Liver (tissue), 8 donors: ENCODE measurements at regions not wholly inside any gene's neighbourhood (a gene's known extent, or its start where the extent isn't known, plus 50 kb on each side); places are given as distances from the start of the nearest gene placed in this dataset.

Source experiments
- DNase-seq: peaks from one replicate; pipeline ENCODE4 v3.0.0-alpha.2; 2017; ENCODE audit warnings: low spot score
- H3K27ac ChIP-seq, 2 donors: one replicate each; pipeline ENCODE4 v1.7.0; 2013; ENCODE audit warnings: inconsistent platforms in 2 of 2, low read length in 2 of 2, control low read depth in 1 of 2, low read depth in 1 of 2, mild to moderate bottlenecking in 1 of 2
- H3K27me3 ChIP-seq, 4 donors: one replicate each; pipeline versions ENCODE4 v1.6.1 to v1.7.0; 2013; ENCODE audit warnings: low read length in 3 of 4, inconsistent platforms in 1 of 4, mild to moderate bottlenecking in 1 of 4, moderate library complexity in 1 of 4; ENCODE audit not compliant: control insufficient read depth in 4 of 4, insufficient read depth in 4 of 4
- H3K36me3 ChIP-seq, 4 donors: one replicate each; pipeline versions ENCODE4 v1.6.1 to v1.7.0; 2013; ENCODE audit warnings: low read length in 3 of 4, mild to moderate bottlenecking in 3 of 4, low read depth in 1 of 4, moderate library complexity in 1 of 4; ENCODE audit not compliant: control insufficient read depth in 4 of 4, insufficient read depth in 3 of 4
- H3K4me1 ChIP-seq, 4 donors: one replicate each; pipeline versions ENCODE4 v1.6.1 to v1.7.0; 2013; ENCODE audit warnings: low read length in 3 of 4, mild to moderate bottlenecking in 3 of 4, moderate library complexity in 1 of 4; ENCODE audit not compliant: control insufficient read depth in 4 of 4, insufficient read depth in 4 of 4
- H3K4me3 ChIP-seq, 3 donors: one replicate each; pipeline versions ENCODE4 v1.6.1 to v1.7.0; 2013; ENCODE audit warnings: low read length in 3 of 3, control low read depth in 1 of 3, low read depth in 1 of 3, mild to moderate bottlenecking in 1 of 3
- H3K9ac ChIP-seq, 2 donors: one replicate each; pipeline ENCODE4 v1.7.0; 2013; ENCODE audit warnings: low read length in 2 of 2, mild to moderate bottlenecking in 2 of 2, moderate library complexity in 2 of 2, control low read depth in 1 of 2, low read depth in 1 of 2
- H3K9me3 ChIP-seq, 4 donors: one replicate each; pipeline versions ENCODE4 v1.6.1 to v1.7.0; 2013; ENCODE audit warnings: low read length in 3 of 4; ENCODE audit not compliant: control insufficient read depth in 4 of 4
- ATF3 ChIP-seq: IDR thresholded peaks from 2 replicates; pipeline ENCODE4 v1.6.1; 2016; ENCODE audit warnings: antibody characterized with exemption
- EGR1 ChIP-seq, 2 donors: IDR thresholded peaks; 2 replicates each; pipeline ENCODE4 v1.6.1; 2016 to 2018; ENCODE audit warnings: antibody characterized with exemption in 2 of 2, low read depth in 2 of 2
- FOXA2 ChIP-seq: IDR thresholded peaks from 2 replicates; pipeline ENCODE4 v1.6.1; 2016; ENCODE audit warnings: antibody characterized with exemption
- GABPA ChIP-seq, 2 donors: IDR thresholded peaks in 1 of 2; conservative IDR thresholded peaks in 1 of 2; 2 replicates each; pipeline ENCODE4 v1.6.1; 2016; ENCODE audit warnings: antibody characterized with exemption in 2 of 2, mild to moderate bottlenecking in 1 of 2, moderate library complexity in 1 of 2
- HNF4A ChIP-seq, 2 donors: conservative IDR thresholded peaks; 2 replicates each; pipeline ENCODE4 v1.6.1; 2016; ENCODE audit warnings: antibody characterized with exemption in 2 of 2, mild to moderate bottlenecking in 2 of 2
- HNF4G ChIP-seq: IDR thresholded peaks from 2 replicates; pipeline ENCODE4 v1.6.1; 2016; ENCODE audit warnings: antibody characterized with exemption
- JUND ChIP-seq, 2 donors: IDR thresholded peaks; 2 replicates each; pipeline ENCODE4 v1.6.1; 2016; ENCODE audit warnings: antibody characterized with exemption in 2 of 2
- NR2F2 ChIP-seq: IDR thresholded peaks from 2 replicates; pipeline ENCODE4 v1.6.1; 2016; ENCODE audit warnings: antibody characterized with exemption
- RAD21 ChIP-seq, 2 donors: IDR thresholded peaks; 2 replicates each; pipeline ENCODE4 v1.6.1; 2016; ENCODE audit warnings: antibody characterized with exemption in 2 of 2, mild to moderate bottlenecking in 2 of 2
- REST ChIP-seq: IDR thresholded peaks from 2 replicates; pipeline ENCODE4 v1.6.1; 2016; ENCODE audit warnings: antibody characterized with exemption, mild to moderate bottlenecking
- RXRA ChIP-seq, 2 donors: IDR thresholded peaks; 2 replicates each; pipeline ENCODE4 v1.6.1; 2017 to 2018; ENCODE audit warnings: antibody characterized with exemption in 2 of 2, mild to moderate bottlenecking in 1 of 2
- SP1 ChIP-seq: IDR thresholded peaks from 2 replicates; pipeline ENCODE4 v1.6.1; 2018; ENCODE audit warnings: antibody characterized with exemption, mild to moderate bottlenecking
- TAF1 ChIP-seq: conservative IDR thresholded peaks from 2 replicates; pipeline ENCODE4 v1.6.1; 2016; ENCODE audit warnings: antibody characterized with exemption, mild to moderate bottlenecking
- YY1 ChIP-seq: IDR thresholded peaks from 2 replicates; pipeline ENCODE4 v1.6.1; 2016; ENCODE audit warnings: antibody characterized with exemption, mild to moderate bottlenecking
- WGBS: extraction: QIAGEN DNeasy Blood & Tissue Kit; methylation state at CpG from one replicate; pipeline ENCODE4 v1.1.7; 2013; 5-methylcytosine and 5-hydroxymethylcytosine counted together
- TF ChIP-seq, protein P1 (sequence below): fragments of 150-350 bp; IDR thresholded peaks from 2 replicates; pipeline ENCODE4 v1.5.1; 2017; ENCODE audit warnings: improper control_type of control experiment, low read depth, low read length; ENCODE audit not compliant: missing input control
- TF ChIP-seq, protein P2 (sequence below): IDR thresholded peaks from 2 replicates; pipeline ENCODE4 v1.6.1; 2016; ENCODE audit warnings: antibody characterized with exemption
- donor health status: healthy.
- donor health status: healthy.
- donor health status: healthy.
- donor health status: healthy.
- donor health status: healthy.

- DNase-seq, result no peak
- Histone ChIP-seq H3K27ac (no peak overlapping the region), H3K9me3 (no peaks in the 10 kb centered on the region), H3K27me3 (peaks cover 0 to 3% (median 0%) of the 10 kb centered on the region in 4 donors), H3K4me3 (no peak overlapping the region), H3K4me1 (no peaks in the 10 kb centered on the region), H3K36me3 (no peaks in the 10 kb centered on the region), H3K9ac (no peak overlapping the region)
- WGBS, result 81% methylated on average over 6 of the region's 6 CpGs
- TF ChIP-seq NR2F2, result no peak
- TF ChIP-seq JUND (IDR thresholded peaks at IDR 0.05), result no peak
- TF ChIP-seq EGR1 (IDR thresholded peaks at IDR 0.05; ENCODE audit: low read depth in 2 of 2), result no peak
- no peak for TF ChIP-seq RAD21 (IDR thresholded peaks at IDR 0.05)
- no peak for TF ChIP-seq HNF4A (conservative IDR thresholded peaks at IDR 0.05)
- no peak for TF ChIP-seq HNF4G
- no peak for TF ChIP-seq GABPA (IDR thresholded peaks at IDR 0.05 in 1 of 2, conservative IDR thresholded peaks at IDR 0.05 in 1 of 2)
- no peak for TF ChIP-seq SP1
- TF ChIP-seq, protein P1, sequence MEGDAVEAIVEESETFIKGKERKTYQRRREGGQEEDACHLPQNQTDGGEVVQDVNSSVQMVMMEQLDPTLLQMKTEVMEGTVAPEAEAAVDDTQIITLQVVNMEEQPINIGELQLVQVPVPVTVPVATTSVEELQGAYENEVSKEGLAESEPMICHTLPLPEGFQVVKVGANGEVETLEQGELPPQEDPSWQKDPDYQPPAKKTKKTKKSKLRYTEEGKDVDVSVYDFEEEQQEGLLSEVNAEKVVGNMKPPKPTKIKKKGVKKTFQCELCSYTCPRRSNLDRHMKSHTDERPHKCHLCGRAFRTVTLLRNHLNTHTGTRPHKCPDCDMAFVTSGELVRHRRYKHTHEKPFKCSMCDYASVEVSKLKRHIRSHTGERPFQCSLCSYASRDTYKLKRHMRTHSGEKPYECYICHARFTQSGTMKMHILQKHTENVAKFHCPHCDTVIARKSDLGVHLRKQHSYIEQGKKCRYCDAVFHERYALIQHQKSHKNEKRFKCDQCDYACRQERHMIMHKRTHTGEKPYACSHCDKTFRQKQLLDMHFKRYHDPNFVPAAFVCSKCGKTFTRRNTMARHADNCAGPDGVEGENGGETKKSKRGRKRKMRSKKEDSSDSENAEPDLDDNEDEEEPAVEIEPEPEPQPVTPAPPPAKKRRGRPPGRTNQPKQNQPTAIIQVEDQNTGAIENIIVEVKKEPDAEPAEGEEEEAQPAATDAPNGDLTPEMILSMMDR, result no peak
- no peak for TF ChIP-seq YY1
- TF ChIP-seq, protein P2, sequence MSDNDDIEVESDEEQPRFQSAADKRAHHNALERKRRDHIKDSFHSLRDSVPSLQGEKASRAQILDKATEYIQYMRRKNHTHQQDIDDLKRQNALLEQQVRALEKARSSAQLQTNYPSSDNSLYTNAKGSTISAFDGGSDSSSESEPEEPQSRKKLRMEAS, result no peak
- TF ChIP-seq REST, result no peak
- no peak for TF ChIP-seq TAF1
- TF ChIP-seq RXRA (IDR thresholded peaks at IDR 0.05), result no peak
Observed at GRCh38 chr1:82837766-82838465, 1037.2 kb downstream of the ADGRL2 start.

DNA sequence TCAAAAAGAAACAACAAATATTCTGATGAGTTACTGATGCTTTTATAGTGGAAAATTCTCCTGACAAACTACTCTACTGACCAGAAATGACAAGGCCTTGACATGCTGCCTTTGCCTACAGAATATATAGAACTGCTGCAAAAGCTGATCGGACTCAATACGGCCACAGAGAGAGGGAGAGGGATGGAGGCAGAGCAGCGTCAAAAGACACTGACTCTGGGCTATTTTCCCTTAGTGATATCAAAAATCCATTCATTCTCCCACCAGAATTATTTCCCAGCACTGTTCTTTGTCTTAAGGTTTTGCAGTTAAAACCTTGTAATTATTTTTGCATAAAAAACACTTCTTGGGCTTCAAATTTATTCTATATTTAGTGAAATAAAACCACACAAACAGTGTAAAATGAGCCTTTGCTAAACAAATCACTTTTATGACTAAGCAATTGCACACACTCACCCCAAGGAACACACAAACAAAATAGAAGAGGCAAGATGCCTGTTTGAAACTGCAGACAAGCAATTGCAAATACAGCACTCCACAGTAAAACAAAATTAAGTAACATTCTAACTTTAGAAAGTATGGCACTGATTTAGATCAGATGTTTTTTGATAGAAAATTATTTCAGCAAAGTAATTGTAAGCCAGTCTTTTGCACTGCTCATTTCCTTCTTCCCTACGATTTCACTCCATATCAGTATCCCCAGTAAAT is 1036.4 kb downstream of the ADGRL2 start:
- Histone ChIP-seq H3K36me3 (no peaks in the 10 kb centered on the region), H3K27ac (no peak overlapping the region), H3K9ac (no peak overlapping the region), H3K4me1 (no peaks in the 10 kb centered on the region), H3K9me3 (no peaks in the 10 kb centered on the region), H3K27me3 (peaks cover 0 to 3% (median 0%) of the 10 kb centered on the region in 4 donors), H3K4me3 (no peak overlapping the region)
- no peak for DNase-seq
- WGBS, result 84% methylated on average over 4 of the region's 4 CpGs
- no peak for TF ChIP-seq HNF4A (conservative IDR thresholded peaks at IDR 0.05)
- no peak for TF ChIP-seq HNF4G
- TF ChIP-seq GABPA (IDR thresholded peaks at IDR 0.05 in 1 of 2, conservative IDR thresholded peaks at IDR 0.05 in 1 of 2), result no peak
- no peak for TF ChIP-seq NR2F2
- TF ChIP-seq SP1, result no peak
- no peak for TF ChIP-seq ATF3
- TF ChIP-seq, protein P1, result no peak
- TF ChIP-seq REST, result no peak
- no peak for TF ChIP-seq YY1
- no peak for TF ChIP-seq EGR1 (IDR thresholded peaks at IDR 0.05; ENCODE audit: low read depth in 2 of 2)
- TF ChIP-seq TAF1, result no peak
- TF ChIP-seq RXRA (IDR thresholded peaks at IDR 0.05), result no peak
- no peak for TF ChIP-seq RAD21 (IDR thresholded peaks at IDR 0.05)
- TF ChIP-seq JUND (IDR thresholded peaks at IDR 0.05), result no peak
- TF ChIP-seq FOXA2, result no peak
